ENCODE measurements at regions not wholly inside any gene's neighbourhood (a gene's known extent, or its start where the extent isn't known, plus 50 kb on each side); places are given as distances from the start of the nearest gene placed in this dataset.

GRCh38 chr14:89551955-89552354, 134.9 kb upstream of the FOXN3 start:
- H3K79me2 ChIP-seq (ENCODE audit: insufficient read depth): no peaks in the 10 kb centered on the region
- H3K4me2 ChIP-seq: no peak overlapping the region
- H3K9me3 ChIP-seq: no peaks in the 10 kb centered on the region
- TF ChIP-seq RXRA (IDR thresholded peaks at IDR 0.05; ENCODE audit: borderline replicate concordance, low read depth) (no peak), GATA2 (CRISPR knock-in tag; IDR thresholded peaks at IDR 0.05) (no peak), SMC3 (IDR thresholded peaks at IDR 0.05; ENCODE audit: low read depth, low read length) (no peak), TCF12 (IDR thresholded peaks at IDR 0.05) (no peak), MXI1 (IDR thresholded peaks at IDR 0.05; ENCODE audit: low read depth, low read length) (no peak), SIN3A (IDR thresholded peaks at IDR 0.05; ENCODE audit: borderline replicate concordance, low read depth, low read length) (no peak), RCOR1 (IDR thresholded peaks at IDR 0.05; ENCODE audit: low read length) (no peak), EZH2phosphoT487 (IDR thresholded peaks at IDR 0.05; ENCODE audit: borderline replicate concordance, low read depth) (no peak), FOXM1 (IDR thresholded peaks at IDR 0.05; ENCODE audit: low read depth) (no peak), NRF1 (IDR thresholded peaks at IDR 0.05; ENCODE audit: low read depth, low read length) (no peak), MAX (IDR thresholded peaks at IDR 0.05; ENCODE audit: low read depth) (no peak)
- no peaks in the 10 kb centered on the region for H3K36me3 ChIP-seq (replicated peaks in 1 of 2; ENCODE audit: control insufficient read depth in 1 of 2, insufficient read depth in 2 of 2, low read length in 1 of 2)
- no peak overlapping the region for H3K4me3 ChIP-seq (ENCODE audit: low read depth in 2 of 2, low read length in 1 of 2)
- ChIA-PET POLR2A (no interaction called here), CTCF (interaction anchor here (0.7 kb wide), 1 partner anchor 71 kb away, joined by 3 read pairs; no protein-coding TSS in a partner anchor)
- no peak overlapping the region for H3K27ac ChIP-seq (ENCODE audit: low read depth in 2 of 2, low read length in 1 of 2)
- DNase-seq: no peak
- H4K20me1 ChIP-seq (ENCODE audit: insufficient read depth): no peaks in the 10 kb centered on the region
- H3K9me2 ChIP-seq: no peaks in the 10 kb centered on the region
- WGBS (ENCODE audit: low lambda C conversion rate): 89% methylated on average over 7 of the region's 7 CpGs
- no peak overlapping the region for H2AFZ ChIP-seq (ENCODE audit: low read depth)
- H3F3A ChIP-seq (replicated peaks; ENCODE audit: insufficient read depth): no peaks in the 10 kb centered on the region
- no peaks in the 10 kb centered on the region for H3K27me3 ChIP-seq (ENCODE audit: insufficient read depth)
- peaks cover 0 to 17% of the 10 kb centered on the region in 2 experiments; a peak in 1 of 4 replicates for H3K4me1 ChIP-seq (ENCODE audit: control insufficient read depth in 1 of 2, insufficient read depth in 2 of 2, low read depth in 1 of 2, low read length in 1 of 2)
- no peak overlapping the region for H3K9ac ChIP-seq

GRCh38 chr14:89551432-89551831, 134.4 kb upstream of the FOXN3 start:
- POLR2A ChIA-PET: no interaction called here
- no peaks in the 10 kb centered on the region for H3K36me3 ChIP-seq (replicated peaks in 1 of 2; ENCODE audit: control insufficient read depth in 1 of 2, insufficient read depth in 2 of 2, low read length in 1 of 2)
- no peaks in the 10 kb centered on the region for H3K27me3 ChIP-seq (ENCODE audit: insufficient read depth)
- no peak overlapping the region for H3K4me2 ChIP-seq
- no peak overlapping the region for H3K9ac ChIP-seq
- H3K4me1 ChIP-seq (ENCODE audit: control insufficient read depth in 1 of 2, insufficient read depth in 2 of 2, low read depth in 1 of 2, low read length in 1 of 2): peaks cover 0 to 17% of the 10 kb centered on the region in 2 experiments; a peak in 1 of 4 replicates
- TF ChIP-seq CHD2 (IDR thresholded peaks at IDR 0.05; ENCODE audit: low read length, partially characterized antibody) (no peak), FOSL2 (IDR thresholded peaks at IDR 0.05; ENCODE audit: borderline replicate concordance, low read depth) (no peak), TEAD4 (IDR thresholded peaks at IDR 0.05; ENCODE audit: borderline replicate concordance, insufficient read depth) (no peak), FOXJ3 (CRISPR knock-in tag; IDR thresholded peaks at IDR 0.05) (no peak), USF1 (IDR thresholded peaks at IDR 0.05; ENCODE audit: borderline replicate concordance, low read depth) (no peak), POLR2AphosphoS5 (IDR thresholded peaks at IDR 0.05; ENCODE audit: low read depth, low read length) (no peak), MEF2A (IDR thresholded peaks at IDR 0.05; ENCODE audit: borderline replicate concordance, low read depth) (no peak), RFX5 (IDR thresholded peaks at IDR 0.05; ENCODE audit: low read length) (no peak), REST (IDR thresholded peaks at IDR 0.05; ENCODE audit: low read depth, low read length) (no peak), CTCF (IDR thresholded peaks at IDR 0.05) (no peak), GABPA (IDR thresholded peaks at IDR 0.05; ENCODE audit: low read depth) (no peak), FOXM1 (IDR thresholded peaks at IDR 0.05; ENCODE audit: low read depth) (no peak), ELF1 (IDR thresholded peaks at IDR 0.05) (no peak), SMC3 (IDR thresholded peaks at IDR 0.05; ENCODE audit: low read depth, low read length) (no peak), JUND (IDR thresholded peaks at IDR 0.05) (no peak)
- no peaks in the 10 kb centered on the region for H3F3A ChIP-seq (replicated peaks; ENCODE audit: insufficient read depth)
- H3K9me3 ChIP-seq: no peaks in the 10 kb centered on the region
- no peaks in the 10 kb centered on the region for H4K20me1 ChIP-seq (ENCODE audit: insufficient read depth)
- WGBS (ENCODE audit: low lambda C conversion rate): 79% methylated on average over 6 of the region's 6 CpGs
- H3K4me3 ChIP-seq (ENCODE audit: low read depth in 2 of 2, low read length in 1 of 2): no peak overlapping the region
- CTCF ChIA-PET: no interaction called here
- no peak for DNase-seq
- H3K9me2 ChIP-seq: no peaks in the 10 kb centered on the region
- H3K79me2 ChIP-seq (ENCODE audit: insufficient read depth): no peaks in the 10 kb centered on the region
- H3K27ac ChIP-seq (ENCODE audit: low read depth in 2 of 2, low read length in 1 of 2): no peak overlapping the region
- no peak overlapping the region for H2AFZ ChIP-seq (ENCODE audit: low read depth)
